Vagina (tissue), 2 donors: ENCODE measurements at regions not wholly inside any gene's neighbourhood (a gene's known extent, or its start where the extent isn't known, plus 50 kb on each side); places are given as distances from the start of the nearest gene placed in this dataset.

Experiments
- POLR2A ChIP-seq, 2 donors: fragments of 450-650 bp; IDR thresholded peaks; one replicate each; pipeline ENCODE4 v1.6.1; 2017; ENCODE audit warnings: antibody characterized with exemption in 2 of 2, mild to moderate bottlenecking in 2 of 2, moderate library complexity in 2 of 2
- TF ChIP-seq, protein P1 (sequence below), 3 experiments: fragments of 450-650 bp in 2 of 3; fragments of 200-600 bp in 1 of 3; sonication (generic) in 1 of 3; IDR thresholded peaks; one replicate each; pipeline ENCODE4 v1.5.1; 2017 to 2019; ENCODE audit warnings: antibody characterized with exemption in 3 of 3, mild to moderate bottlenecking in 2 of 3, moderate library complexity in 2 of 3

DNA sequence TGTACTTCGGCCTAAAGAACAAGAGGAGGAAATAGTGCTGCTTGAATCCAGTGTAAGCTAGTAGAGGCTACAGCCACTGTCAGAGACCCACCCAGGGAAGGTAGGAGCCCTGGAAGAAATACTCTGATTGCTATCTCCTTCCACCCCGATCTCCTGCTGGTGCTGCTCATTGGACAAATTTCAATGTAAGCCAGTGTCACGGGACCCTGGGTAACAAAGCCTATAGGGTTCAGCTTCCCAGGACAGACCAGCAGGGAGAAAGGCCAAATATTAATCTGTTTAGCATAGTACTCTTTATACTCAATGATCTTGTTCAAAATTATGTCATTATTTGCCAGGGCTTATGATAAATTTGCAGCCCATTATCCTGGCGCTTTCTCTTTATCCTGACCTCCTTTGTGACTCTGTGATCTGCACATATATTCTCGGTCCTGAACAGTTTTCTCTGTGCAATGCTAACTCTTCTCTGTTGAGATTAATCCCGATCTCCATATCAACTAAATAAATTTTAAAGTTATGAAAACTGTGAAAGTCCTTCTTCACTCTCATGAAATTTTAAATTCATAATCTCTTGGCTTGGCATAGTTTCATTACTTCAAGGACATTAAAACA lies 218.8 kb upstream of the PREP start:
- TF ChIP-seq, protein P1, sequence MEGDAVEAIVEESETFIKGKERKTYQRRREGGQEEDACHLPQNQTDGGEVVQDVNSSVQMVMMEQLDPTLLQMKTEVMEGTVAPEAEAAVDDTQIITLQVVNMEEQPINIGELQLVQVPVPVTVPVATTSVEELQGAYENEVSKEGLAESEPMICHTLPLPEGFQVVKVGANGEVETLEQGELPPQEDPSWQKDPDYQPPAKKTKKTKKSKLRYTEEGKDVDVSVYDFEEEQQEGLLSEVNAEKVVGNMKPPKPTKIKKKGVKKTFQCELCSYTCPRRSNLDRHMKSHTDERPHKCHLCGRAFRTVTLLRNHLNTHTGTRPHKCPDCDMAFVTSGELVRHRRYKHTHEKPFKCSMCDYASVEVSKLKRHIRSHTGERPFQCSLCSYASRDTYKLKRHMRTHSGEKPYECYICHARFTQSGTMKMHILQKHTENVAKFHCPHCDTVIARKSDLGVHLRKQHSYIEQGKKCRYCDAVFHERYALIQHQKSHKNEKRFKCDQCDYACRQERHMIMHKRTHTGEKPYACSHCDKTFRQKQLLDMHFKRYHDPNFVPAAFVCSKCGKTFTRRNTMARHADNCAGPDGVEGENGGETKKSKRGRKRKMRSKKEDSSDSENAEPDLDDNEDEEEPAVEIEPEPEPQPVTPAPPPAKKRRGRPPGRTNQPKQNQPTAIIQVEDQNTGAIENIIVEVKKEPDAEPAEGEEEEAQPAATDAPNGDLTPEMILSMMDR (IDR thresholded peaks at IDR 0.05) = no peak
- no peak for TF ChIP-seq POLR2A (IDR thresholded peaks at IDR 0.05)
